T follicular helper cell (primary cell): ENCODE measurements at regions not wholly inside any gene's neighbourhood (a gene's known extent, or its start where the extent isn't known, plus 50 kb on each side); places are given as distances from the start of the nearest gene placed in this dataset.
"Not testable (repeated sequence)": the region's sequence is repeated elsewhere in the genome, so short reads cannot be mapped to it uniquely, and the experiment has no call there.

Source experiments
- DNase-seq: peaks from one replicate; pipeline ENCODE4 v3.0.0-alpha.2; 2020; ENCODE audit warnings: low read depth

DNA sequence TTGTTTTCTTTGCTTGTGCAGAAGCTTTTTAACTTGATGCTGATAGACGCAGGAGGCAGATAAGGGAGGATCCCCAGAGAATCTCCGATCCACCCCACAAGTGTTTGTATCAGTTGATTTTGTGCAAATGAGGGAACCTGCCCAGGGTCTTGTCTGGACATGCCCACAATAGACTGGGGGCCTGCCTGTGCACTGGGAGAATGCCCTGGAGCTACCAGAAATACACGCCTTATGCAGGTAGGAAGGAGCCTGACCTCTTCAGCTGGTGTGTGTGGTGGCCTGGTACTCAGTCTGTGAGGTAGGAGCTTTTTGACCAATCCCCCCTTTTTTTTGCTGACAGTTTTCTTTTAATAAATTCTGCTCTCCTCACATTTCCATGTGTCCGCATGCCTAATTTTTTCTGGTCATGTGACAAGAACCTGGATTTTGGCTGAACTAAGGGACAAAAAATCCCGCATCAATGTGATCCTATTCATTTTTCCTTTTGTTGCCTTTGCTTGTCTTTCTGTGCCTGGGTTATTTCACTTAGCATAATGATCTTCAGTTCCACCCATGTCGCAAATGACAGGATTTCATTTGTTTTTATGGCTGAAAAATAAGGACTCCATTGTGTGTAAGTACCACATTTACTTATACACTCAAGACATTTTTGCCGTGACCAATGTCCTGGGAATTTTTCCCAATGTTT lies 430.6 kb upstream of the NRG3 start:
- DNase-seq: no peak

DNA sequence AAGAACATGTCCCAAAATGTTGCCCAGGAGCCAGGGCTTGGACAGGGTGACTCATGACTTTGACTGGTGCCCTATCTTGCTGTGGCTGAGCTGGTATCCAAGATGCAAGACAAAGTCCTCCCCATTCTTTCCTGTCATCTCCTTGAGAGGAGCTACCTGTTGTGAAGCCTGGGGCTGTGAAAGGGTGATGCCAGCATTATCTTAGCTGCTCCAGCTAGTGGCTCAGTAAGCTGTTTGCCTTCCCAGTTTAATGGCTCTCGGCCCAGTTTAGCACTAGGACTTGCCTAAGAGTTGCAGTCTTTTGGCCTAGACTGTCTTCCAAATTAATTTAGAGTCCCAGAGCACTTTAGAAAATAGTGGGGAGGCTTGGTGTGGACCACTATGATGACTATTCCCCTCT lies 424.3 kb upstream of the NRG3 start:
- DNase-seq: no peak

DNA sequence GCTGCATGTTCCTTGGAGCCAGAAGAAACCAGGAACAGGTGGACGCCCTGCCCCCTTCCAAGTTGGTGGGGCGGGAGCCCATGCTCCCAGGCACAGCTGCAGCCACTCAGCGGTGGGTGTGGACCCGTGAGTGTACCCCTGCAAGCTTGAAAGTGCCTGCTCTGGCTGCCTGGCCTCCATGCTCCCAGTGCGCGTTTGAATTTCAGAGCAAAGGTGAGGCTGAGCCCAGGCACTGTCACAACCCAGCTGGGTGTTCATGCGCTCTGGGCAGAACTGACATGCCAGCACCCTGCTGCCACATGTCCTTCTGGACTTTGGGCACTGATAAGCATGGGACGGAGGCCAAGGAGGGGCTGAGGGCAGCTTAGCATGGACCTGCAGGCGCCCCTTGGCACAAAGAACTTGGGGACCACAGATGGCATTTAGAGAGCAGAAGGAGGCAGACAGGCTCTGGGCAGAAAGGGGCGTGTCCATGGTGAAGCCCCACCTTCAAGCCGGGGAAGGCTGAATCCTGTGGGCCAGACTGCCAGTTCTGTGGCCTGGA lies 402.0 kb upstream of the NRG3 start:
- DNase-seq: no peak

DNA sequence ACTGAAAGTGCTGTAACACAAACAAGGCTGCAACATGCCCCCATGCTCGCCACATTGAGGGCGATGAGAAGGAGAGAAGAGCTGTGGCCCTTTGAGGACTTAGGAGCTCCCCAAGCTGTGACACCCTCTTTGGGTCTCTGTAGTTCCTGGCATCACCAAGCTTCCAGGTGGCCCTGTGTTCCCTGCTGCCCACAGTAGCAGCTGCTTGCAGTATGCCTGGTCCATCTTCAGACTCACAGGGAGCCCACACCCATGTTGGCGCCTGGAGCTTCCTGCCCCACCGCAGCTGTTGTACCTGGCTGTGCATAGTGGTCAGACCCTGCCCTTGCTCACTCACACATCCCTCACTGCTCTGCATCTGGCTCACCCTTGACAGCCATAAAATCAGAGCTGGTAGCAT lies 401.2 kb upstream of the NRG3 start:
- DNase-seq: no peak

DNA sequence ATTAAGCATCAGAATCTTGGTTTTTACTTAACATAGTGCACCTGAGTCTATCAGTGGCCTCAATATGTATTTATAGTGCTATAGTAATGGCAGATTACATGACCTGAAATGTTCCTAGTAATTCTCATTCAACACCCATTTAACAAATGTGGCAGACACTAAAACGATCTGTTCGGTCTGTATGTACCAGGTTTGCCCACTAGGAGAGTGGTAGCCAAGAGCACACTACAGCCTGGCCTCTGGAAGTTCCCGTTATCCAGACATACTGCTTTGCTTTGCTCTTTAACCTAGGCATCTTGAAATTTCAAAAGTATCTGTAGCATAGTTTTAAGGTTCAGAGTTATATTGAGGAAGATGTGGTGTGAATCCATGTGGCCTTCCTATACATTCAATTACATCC lies 395.7 kb upstream of the NRG3 start:
- DNase-seq: no peak

DNA sequence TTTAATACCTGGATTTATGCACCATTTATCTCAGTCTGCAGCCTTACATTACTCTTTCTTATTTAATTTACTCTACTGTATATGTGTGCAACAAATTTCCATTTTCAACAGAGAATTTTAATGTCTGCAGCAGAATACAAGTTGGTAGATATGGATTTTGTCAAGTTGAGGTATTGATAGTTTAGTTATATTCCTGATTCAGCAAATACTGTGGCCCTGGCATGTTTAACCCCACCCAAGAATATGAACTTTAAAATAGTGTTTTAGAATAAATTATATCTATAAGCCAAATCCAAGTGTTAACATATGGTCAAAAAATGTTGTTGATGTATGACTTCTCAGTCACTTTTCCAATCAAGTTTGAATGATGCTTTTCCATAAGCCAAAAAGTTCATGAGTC lies 378.4 kb upstream of the NRG3 start:
- DNase-seq: no peak

DNA sequence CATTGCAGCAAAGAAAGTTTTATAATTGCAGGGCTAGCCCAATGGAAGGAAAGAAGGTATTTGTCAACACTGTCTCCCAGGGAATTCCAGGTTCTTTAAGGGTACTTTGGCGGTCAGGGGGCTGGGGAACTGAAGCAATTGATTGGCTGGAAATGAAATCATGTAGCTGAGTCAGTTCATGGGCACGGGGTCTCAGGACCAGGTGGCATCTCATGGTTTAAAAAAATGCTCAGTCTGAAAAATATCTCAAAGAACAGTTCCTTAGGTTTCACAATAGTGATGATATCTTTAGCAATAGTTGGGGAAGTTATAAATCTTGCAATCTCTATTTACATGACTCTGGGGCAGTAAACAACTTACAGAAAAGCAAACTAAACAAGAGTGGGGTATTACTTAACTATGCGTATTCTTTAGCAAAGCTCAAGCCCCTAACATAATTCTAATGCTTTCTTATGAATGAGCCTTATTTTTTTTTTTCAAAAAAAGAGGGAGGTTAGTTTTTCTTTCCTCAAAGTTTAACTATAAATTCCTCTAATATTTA lies 376.9 kb upstream of the NRG3 start:
- DNase-seq: no peak

DNA sequence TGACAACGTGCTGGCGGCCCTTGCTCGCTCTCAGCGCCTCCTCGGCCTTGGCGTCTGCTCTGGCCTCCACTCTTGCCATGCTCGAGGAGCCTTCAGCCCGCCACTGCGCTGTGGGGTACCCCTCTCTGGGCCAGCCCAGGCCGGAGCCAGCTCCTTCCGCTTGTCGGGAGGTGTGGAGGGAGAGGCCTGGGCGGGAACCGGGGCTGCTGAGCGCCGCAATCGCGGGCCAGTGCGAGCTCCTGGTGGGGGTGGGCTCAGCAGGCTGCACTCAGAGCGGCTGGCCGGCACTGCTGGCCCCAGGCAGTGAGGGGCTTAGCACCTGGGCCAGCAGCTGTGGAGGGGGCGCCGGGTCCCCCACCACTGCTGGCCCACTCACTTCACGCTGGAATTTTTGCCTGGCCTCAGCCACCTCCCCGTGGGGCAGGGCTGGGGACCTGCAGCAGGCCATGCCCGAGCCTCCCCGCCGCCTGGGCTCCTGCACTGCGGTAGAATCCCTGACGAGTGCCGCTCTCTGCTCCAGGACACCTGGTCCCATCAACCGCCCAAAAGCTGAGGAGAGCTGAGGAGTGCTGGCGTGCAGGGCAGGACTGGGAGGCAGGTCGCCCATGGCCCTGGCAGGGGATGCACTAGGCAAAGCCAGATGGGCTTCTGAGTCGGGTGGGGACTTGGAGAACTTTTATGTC lies 372.2 kb upstream of the NRG3 start:
- no peak for DNase-seq

DNA sequence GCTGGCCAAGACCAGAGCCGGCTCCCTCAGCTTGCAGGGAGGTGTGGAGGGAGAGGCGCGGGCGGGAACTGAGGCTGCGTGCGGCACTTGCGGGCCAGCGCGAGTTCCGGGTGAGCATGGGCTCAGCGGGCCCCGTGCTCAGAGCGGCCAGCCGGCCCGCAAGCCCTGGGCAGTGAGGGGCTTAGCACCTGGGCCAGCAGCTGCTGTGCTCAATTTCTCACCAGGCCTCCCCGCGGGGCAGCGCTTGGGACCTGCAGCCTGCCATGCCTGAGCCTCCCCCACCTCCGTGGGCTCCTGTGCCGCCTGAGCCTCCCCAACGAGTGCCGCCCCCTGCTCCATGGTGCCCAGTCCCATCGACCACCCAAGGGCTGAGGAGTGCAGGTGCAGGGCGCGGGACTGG lies 369.2 kb upstream of the NRG3 start:
- not testable (repeated sequence) for DNase-seq

DNA sequence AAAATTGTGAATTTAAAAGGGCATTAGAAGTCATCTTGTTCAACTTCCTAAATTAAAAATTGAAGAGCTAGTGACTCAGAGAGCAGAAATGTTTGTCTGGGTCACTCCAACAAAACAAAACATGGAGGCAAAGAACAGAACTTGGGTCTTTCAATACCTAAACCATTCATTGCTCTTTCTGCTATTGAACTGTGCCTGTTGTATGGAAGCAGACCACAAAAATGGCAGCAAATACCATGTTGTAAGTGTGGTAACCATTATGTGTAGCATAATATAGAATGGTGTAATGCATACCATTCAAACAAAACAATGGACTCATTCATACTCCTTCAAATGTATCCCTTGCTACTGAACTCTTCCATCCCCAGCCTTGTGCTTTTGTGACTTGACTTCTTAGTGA lies 360.2 kb upstream of the NRG3 start:
- DNase-seq: no peak

DNA sequence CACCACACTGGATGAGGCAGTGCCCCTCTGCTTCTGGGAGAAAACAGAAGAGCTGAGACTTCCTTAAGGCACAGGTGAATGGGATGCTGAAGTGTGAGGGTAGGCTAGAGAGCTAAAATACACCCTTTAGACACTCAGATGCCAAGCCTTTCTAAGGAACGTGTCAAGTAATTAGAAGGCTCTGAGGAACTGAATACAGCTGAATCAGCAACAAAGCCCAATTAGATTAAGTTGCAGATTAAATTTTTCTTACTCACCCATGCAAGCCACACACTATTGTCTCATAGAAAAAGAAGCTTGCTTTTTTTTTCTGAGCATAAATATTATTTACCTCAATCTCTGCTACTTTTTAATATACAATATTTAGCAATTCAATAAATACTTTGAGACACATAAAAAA lies 354.3 kb upstream of the NRG3 start:
- no peak for DNase-seq

DNA sequence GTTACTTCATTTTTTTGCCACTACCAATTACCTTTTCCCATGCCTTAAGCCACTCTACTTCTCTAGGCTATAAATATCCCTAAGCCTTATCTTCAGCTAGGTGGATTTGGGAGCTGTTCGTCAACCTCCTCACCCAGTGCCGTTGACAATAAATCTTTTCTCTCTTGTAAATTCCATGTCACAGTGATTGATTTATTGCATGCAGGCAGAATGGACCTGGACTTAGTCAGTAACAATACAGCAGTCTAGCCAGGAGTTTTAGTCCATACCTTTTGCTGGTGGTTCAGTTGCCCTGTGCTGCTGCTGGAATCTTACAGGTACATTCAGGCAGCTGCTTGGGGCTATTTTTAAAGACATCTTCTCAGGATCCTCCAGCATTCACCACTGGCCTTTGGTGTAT lies 350.5 kb upstream of the NRG3 start:
- DNase-seq: no peak

DNA sequence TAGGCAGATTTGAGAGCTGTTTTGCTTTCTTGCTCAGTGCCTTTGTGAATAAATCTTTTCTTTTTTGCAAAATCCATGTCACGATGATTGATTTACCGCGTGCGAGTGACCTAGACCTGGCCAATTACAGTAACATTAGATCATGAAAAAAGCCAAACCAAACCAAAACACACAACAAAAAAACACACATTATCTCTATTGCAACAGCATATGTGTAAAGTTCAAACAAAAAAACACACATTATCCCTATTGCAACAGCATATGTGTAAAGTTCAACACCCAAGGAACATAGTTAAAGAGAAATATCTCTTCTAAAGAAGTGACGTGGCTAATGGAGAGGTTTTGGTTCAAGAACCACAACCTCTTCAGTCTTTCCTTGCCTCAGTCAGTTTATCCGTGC lies 342.6 kb upstream of the NRG3 start:
- DNase-seq: no peak

DNA sequence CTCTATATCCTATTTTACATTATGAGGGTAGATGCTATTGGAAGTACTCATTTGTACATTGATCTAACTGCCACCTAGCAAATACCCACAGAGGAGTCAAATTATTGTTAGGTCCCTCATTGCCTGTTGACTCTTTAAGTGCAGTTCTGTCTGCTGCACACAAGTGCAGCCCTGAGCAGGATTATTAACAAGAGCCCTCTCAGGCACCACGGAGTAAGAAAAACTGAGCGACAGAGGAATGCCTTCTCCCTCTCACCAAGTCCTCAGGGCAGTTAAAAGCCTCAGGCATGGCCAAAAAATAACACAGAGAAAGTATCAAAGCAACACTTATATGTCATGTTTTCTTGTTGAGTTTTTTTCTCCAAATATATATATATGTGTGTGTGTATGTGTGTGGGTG lies 340.0 kb upstream of the NRG3 start:
- DNase-seq: no peak

DNA sequence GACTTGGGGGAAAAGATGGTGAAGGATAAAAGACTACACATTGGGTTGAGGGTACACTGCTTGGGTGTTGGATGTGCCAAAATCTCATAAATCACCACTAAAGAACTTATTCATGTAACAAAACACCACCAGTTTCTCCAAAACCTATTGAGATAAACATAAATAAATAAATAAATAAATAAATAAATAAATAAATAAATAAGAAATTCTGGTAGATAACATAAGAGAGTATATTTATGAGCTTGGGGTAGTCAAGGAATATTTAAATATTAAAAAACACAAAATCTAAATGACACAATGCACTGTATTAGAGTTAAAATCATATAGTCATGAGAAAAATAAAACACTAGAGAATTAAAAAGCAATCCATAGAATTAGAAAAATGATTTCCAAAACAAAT lies 333.5 kb upstream of the NRG3 start:
- no peak for DNase-seq

DNA sequence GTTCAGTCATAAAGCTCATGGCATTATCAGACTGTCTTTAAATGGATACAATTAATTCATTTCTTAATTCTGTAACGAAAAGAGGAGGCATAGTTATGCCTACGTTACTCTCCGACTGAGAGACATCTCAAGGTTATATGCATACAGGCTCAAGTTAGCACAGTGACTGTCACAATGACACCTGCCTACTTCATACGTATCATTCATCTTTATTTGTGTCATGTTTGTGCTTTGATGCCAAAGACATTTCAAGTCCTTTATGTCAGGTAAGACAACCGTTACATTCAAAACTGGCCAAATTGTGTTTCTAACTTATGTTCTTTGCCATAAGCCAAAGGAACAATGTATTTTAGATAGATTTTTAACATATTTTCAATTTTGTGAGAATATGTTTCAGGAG lies 328.8 kb upstream of the NRG3 start:
- DNase-seq: no peak

DNA sequence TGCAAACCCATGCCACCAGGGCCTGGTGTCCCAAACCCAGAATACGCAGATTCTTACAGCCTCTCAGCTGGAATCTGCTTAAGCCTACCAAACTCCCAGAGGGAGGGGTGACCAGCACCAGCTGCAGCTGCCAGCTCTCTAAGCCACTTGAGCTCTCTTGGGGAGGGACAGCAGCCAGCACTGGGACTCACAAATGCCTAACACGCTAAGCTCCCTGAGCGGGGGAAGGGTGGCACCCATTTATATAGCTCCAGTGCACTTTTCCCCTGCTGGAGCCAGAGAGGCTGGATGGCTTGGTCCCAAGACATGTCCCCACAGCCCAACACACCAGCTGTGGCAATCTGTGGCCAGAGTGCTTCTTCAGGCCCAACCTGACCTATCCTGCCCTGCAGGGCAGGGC lies 326.8 kb upstream of the NRG3 start:
- no peak for DNase-seq

DNA sequence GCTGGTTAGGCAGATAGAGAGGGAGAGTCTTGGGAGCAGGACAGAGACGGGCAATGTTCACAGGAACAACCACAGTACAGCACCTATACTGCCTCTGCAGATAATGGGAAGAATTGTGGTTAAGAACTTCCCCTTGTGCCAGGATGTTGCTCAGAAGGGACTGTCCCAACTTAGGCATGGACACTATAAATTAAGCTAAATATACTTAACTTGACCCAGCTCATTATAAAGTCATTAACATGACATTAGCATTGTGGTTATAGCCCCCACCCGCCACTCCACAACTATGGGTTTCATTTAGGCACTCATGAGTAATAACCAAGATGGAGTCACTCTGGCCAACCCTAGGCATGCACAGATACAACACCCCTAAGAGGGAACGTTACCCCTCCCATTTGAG lies 310.9 kb upstream of the NRG3 start:
- no peak for DNase-seq

DNA sequence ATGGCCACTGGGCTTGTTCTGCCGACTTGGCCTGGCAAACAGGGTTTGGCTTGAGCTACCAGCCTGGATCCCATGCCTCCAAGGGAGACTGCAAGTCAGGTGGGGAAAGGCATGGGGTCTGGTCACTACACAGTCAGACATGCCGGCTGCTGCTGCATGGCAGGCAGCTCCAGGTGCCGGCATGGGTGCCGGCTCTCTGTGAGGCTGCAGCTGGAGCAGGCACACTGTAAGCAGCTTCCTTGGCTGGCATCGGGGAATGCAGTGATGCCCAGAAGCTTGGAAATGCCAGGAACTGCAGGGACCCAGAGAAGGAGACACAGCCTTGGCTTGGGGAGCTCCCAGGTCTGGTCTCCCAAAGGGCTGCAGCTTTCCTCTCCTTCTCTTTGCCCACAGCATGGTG lies 305.5 kb upstream of the NRG3 start:
- no peak for DNase-seq

DNA sequence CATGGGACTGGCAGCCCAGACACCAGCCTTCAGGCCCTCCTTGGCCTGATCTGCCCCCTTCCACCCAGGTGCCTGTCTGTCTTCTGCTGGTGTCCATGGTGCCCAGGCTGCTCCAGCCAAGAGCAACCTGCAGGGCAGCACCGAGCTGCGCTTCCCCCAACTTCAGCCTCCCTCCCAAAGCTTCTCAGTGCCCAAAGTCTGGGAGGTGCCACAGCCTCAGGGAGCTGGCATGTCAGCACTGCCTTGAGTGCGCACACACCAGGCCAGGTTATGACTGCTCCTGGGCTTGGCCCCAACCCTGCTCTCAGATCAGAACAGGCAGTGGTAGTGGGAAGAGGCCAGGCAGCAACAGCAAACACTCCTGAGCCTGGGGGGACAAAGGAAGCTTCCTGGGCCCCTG lies 304.6 kb upstream of the NRG3 start:
- no peak for DNase-seq

DNA sequence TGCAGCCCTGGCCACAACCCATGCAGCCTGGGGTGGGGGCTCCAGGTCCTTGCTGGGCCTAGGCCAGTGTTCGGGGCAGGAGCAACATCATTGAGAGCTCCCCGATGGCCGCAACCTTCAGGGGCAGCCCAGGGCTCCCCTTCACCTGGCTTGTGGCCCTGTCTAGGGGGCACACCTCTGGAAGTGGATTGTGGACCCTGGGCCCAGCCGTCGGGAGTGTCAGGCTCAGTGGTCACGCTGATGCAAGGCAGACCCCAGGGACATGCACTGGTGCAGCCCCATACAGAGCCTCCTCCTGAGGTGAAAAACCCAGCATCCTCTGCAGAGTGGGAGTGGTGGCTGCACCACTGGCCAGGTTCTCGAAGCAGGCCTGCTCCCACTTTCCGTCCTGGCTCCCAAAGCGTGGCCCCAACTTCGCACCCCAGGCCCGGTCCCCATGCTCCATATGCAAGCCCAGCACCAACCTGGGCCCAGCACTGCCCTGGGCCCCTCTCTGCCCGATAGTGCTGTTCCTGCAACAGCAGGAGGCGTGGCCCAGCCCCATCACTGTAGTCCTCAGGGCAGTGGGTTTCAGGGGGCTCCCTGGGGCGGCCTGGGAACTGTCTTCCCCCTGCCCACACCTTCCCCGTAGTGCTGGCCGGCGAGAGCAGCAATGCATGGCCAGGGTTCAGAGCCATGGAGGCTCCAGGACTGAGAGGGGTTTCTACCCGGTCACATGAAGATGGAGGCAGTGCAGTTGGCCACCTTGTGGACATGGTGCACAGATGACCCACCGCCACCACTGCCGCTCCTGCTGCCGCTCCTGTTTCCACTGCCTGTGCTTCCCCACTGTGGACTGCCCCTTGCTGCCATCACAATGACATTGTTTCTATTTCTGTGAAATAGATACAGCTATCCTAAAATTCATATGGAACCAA lies 303.9 kb upstream of the NRG3 start:
- no peak for DNase-seq

DNA sequence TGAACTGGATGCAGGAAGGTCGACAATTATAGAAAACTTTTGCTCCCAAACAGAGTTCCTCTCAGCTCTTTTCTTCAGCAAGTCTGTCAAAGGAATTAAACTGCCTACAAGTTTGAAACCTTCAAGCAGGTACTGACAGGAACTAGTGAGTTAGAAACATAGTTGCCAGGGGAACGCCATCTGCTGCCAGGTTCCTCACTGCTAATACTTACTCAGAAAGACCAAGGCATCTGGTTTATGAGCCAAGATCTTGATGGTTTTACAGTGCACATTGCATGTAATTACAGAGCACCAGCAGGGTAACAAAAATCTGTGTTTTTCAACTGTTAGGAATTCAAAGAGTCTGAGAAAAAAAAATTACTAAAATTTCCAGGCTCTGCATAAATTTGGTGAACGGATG lies 300.0 kb upstream of the NRG3 start:
- DNase-seq: no peak

DNA sequence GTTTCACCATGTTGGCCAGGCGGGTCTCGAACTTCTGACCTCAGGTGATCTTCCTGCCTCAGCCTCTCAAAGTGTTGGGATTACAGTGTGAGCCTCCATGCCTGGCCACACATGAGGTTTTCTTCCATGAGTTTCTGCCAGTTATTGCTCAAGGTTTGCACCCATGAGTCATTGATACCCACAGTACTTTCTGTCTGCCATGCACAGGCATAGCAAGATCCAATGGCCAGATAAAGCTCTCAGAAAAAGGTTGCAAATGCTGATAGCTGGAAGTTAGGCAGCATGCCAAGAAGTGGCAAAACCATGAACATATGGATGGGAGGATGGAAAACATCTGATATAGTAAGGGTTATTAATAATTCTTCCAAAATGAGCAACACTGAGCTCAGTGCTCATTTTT lies 298.7 kb upstream of the NRG3 start:
- DNase-seq: no peak
